ENCODE measurements at regions not wholly inside any gene's neighbourhood (a gene's known extent, or its start where the extent isn't known, plus 50 kb on each side); places are given as distances from the start of the nearest gene placed in this dataset.

DNA sequence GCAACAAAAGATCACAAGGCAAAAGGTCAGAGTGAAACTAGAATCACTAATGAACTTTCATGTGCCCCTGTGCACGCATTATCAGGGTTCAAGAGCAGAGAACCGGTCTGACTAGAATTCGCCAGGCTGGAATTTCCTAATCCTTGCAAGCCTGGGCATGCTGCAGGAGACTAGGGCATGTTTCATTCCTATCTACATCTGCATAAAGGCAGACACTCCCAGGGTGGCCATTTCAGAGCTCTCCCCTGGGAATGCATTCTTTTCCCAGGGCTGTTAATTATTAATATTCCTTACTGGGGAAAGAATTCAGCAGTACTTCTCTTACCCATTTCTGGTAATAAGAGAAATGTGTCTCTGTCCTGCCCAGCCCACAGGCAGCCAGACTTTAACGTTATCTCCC, 90.5 kb downstream of the CDC14C start:
- TF ChIP-seq, protein P1, sequence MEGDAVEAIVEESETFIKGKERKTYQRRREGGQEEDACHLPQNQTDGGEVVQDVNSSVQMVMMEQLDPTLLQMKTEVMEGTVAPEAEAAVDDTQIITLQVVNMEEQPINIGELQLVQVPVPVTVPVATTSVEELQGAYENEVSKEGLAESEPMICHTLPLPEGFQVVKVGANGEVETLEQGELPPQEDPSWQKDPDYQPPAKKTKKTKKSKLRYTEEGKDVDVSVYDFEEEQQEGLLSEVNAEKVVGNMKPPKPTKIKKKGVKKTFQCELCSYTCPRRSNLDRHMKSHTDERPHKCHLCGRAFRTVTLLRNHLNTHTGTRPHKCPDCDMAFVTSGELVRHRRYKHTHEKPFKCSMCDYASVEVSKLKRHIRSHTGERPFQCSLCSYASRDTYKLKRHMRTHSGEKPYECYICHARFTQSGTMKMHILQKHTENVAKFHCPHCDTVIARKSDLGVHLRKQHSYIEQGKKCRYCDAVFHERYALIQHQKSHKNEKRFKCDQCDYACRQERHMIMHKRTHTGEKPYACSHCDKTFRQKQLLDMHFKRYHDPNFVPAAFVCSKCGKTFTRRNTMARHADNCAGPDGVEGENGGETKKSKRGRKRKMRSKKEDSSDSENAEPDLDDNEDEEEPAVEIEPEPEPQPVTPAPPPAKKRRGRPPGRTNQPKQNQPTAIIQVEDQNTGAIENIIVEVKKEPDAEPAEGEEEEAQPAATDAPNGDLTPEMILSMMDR (IDR thresholded peaks at IDR 0.05) = no peak
- TF ChIP-seq, protein P2, sequence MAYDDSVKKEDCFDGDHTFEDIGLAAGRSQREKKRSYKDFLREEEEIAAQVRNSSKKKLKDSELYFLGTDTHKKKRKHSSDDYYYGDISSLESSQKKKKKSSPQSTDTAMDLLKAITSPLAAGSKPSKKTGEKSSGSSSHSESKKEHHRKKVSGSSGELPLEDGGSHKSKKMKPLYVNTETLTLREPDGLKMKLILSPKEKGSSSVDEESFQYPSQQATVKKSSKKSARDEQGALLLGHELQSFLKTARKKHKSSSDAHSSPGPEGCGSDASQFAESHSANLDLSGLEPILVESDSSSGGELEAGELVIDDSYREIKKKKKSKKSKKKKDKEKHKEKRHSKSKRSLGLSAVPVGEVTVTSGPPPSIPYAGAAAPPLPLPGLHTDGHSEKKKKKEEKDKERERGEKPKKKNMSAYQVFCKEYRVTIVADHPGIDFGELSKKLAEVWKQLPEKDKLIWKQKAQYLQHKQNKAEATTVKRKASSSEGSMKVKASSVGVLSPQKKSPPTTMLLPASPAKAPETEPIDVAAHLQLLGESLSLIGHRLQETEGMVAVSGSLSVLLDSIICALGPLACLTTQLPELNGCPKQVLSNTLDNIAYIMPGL (CRISPR knock-in tag; IDR thresholded peaks at IDR 0.05) = no peak
- TF ChIP-seq, protein P3, sequence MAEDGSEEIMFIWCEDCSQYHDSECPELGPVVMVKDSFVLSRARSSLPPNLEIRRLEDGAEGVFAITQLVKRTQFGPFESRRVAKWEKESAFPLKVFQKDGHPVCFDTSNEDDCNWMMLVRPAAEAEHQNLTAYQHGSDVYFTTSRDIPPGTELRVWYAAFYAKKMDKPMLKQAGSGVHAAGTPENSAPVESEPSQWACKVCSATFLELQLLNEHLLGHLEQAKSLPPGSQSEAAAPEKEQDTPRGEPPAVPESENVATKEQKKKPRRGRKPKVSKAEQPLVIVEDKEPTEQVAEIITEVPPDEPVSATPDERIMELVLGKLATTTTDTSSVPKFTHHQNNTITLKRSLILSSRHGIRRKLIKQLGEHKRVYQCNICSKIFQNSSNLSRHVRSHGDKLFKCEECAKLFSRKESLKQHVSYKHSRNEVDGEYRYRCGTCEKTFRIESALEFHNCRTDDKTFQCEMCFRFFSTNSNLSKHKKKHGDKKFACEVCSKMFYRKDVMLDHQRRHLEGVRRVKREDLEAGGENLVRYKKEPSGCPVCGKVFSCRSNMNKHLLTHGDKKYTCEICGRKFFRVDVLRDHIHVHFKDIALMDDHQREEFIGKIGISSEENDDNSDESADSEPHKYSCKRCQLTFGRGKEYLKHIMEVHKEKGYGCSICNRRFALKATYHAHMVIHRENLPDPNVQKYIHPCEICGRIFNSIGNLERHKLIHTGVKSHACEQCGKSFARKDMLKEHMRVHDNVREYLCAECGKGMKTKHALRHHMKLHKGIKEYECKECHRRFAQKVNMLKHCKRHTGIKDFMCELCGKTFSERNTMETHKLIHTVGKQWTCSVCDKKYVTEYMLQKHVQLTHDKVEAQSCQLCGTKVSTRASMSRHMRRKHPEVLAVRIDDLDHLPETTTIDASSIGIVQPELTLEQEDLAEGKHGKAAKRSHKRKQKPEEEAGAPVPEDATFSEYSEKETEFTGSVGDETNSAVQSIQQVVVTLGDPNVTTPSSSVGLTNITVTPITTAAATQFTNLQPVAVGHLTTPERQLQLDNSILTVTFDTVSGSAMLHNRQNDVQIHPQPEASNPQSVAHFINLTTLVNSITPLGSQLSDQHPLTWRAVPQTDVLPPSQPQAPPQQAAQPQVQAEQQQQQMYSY (CRISPR knock-in tag; IDR thresholded peaks at IDR 0.05) = no peak
- TF ChIP-seq PRRX2 (CRISPR knock-in tag; IDR thresholded peaks at IDR 0.05) = no peak
- TF ChIP-seq, protein P4, sequence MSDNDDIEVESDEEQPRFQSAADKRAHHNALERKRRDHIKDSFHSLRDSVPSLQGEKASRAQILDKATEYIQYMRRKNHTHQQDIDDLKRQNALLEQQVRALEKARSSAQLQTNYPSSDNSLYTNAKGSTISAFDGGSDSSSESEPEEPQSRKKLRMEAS (CRISPR knock-in tag; IDR thresholded peaks at IDR 0.05) = no peak
- TF ChIP-seq, protein P5, sequence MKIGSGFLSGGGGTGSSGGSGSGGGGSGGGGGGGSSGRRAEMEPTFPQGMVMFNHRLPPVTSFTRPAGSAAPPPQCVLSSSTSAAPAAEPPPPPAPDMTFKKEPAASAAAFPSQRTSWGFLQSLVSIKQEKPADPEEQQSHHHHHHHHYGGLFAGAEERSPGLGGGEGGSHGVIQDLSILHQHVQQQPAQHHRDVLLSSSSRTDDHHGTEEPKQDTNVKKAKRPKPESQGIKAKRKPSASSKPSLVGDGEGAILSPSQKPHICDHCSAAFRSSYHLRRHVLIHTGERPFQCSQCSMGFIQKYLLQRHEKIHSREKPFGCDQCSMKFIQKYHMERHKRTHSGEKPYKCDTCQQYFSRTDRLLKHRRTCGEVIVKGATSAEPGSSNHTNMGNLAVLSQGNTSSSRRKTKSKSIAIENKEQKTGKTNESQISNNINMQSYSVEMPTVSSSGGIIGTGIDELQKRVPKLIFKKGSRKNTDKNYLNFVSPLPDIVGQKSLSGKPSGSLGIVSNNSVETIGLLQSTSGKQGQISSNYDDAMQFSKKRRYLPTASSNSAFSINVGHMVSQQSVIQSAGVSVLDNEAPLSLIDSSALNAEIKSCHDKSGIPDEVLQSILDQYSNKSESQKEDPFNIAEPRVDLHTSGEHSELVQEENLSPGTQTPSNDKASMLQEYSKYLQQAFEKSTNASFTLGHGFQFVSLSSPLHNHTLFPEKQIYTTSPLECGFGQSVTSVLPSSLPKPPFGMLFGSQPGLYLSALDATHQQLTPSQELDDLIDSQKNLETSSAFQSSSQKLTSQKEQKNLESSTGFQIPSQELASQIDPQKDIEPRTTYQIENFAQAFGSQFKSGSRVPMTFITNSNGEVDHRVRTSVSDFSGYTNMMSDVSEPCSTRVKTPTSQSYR (CRISPR knock-in tag; IDR thresholded peaks at IDR 0.05) = no peak
- TF ChIP-seq, protein P6, sequence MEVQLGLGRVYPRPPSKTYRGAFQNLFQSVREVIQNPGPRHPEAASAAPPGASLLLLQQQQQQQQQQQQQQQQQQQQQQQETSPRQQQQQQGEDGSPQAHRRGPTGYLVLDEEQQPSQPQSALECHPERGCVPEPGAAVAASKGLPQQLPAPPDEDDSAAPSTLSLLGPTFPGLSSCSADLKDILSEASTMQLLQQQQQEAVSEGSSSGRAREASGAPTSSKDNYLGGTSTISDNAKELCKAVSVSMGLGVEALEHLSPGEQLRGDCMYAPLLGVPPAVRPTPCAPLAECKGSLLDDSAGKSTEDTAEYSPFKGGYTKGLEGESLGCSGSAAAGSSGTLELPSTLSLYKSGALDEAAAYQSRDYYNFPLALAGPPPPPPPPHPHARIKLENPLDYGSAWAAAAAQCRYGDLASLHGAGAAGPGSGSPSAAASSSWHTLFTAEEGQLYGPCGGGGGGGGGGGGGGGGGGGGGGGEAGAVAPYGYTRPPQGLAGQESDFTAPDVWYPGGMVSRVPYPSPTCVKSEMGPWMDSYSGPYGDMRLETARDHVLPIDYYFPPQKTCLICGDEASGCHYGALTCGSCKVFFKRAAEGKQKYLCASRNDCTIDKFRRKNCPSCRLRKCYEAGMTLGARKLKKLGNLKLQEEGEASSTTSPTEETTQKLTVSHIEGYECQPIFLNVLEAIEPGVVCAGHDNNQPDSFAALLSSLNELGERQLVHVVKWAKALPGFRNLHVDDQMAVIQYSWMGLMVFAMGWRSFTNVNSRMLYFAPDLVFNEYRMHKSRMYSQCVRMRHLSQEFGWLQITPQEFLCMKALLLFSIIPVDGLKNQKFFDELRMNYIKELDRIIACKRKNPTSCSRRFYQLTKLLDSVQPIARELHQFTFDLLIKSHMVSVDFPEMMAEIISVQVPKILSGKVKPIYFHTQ (CRISPR knock-in tag; IDR thresholded peaks at IDR 0.05) = no peak
